HepG2 (cell line): ENCODE measurements at regions not wholly inside any gene's neighbourhood (a gene's known extent, or its start where the extent isn't known, plus 50 kb on each side); places are given as distances from the start of the nearest gene placed in this dataset.

ENCODE experiments used
- ATAC-seq: fragments of 200-7000 bp; cut with Tn5 transposase; 3 replicates; pipeline ENCODE4 v1.9.1; 2020; ENCODE audit warnings: mild to moderate bottlenecking, moderate library complexity
- BruUV-seq: library from RNA; stranded (reverse); fragments of 400-500 nt; replicated peaks from 2 replicates; lab custom pipeline; 2021; lab: Mats Ljungman, UMichigan
- CTCF ChIA-PET: fragments of 300-600 bp; formaldehyde crosslinking; extraction: SDS; loops from one replicate; lab custom pipeline; 2021; ENCODE audit warnings: low total read pairs, inconsistent platforms, low intra/inter-chr PET ratio; lab: Yijun Ruan, JAX
- POLR2A ChIA-PET: fragments of 350-600 bp; sonication (Branson Sonifier 250); formaldehyde crosslinking; loops from one replicate; lab custom pipeline; 2020; ENCODE audit warnings: antibody characterized with exemption, inconsistent platforms; lab: Yijun Ruan, JAX
- DNase-seq: peaks from one replicate; pipeline ENCODE4 v3.0.0-alpha.2; 2015; ENCODE audit warnings: low spot score
- FAIRE-seq: peaks from 3 replicates; lab custom pipeline; 2011; peaks lifted over from hg19 to GRCh38; lab: Jason Lieb, UNC
- H2AFZ ChIP-seq: one replicate; pipeline ENCODE4 v1.6.1; 2011; ENCODE audit warnings: low read length, inconsistent platforms
- H3K27ac ChIP-seq: fragments of 300-600 bp; 3 replicates; pipeline ENCODE4 v1.8.0; 2011; ENCODE audit warnings: mixed run types, mild to moderate bottlenecking, mixed read lengths, low read length, inconsistent platforms; ENCODE audit not compliant: insufficient read depth; ENCODE audit errors: extremely low read length
- H3K27me3 ChIP-seq, 2 experiments: fragments of 200-600 bp in 1 of 2; 2 replicates in 1 of 2; 3 replicates in 1 of 2; pipeline versions ENCODE4 v1.6.0 to v1.8.0; 2011; ENCODE audit warnings: low read length in 2 of 2, mild to moderate bottlenecking in 2 of 2, moderate library complexity in 2 of 2, inconsistent platforms in 1 of 2; ENCODE audit not compliant: insufficient read depth in 2 of 2, control insufficient read depth in 1 of 2
- H3K36me3 ChIP-seq, 2 experiments: fragments of 200-600 bp in 1 of 2; replicated peaks in 1 of 2; 2 replicates in 1 of 2; 3 replicates in 1 of 2; pipeline versions ENCODE4 v1.5.1 to v1.8.0; 2011; ENCODE audit warnings: low read length in 2 of 2, inconsistent platforms in 1 of 2; ENCODE audit not compliant: insufficient read depth in 2 of 2, control insufficient read depth in 1 of 2
- H3K4me1 ChIP-seq: 2 replicates; pipeline ENCODE4 v1.5.1; 2012; ENCODE audit warnings: low read length, inconsistent platforms; ENCODE audit not compliant: insufficient read depth
- H3K4me2 ChIP-seq: 2 replicates; pipeline ENCODE4 v1.6.0; 2011; ENCODE audit warnings: low read depth, low read length, inconsistent platforms
- H3K4me3 ChIP-seq, 3 experiments: fragments of 200-600 bp in 1 of 3; sonication (generic), shearing (Covaris generic) in 1 of 3; replicated peaks in 1 of 3; 2 replicates each; pipeline ENCODE4 v1.5.1; 2011 to 2016; ENCODE audit warnings: low read length in 3 of 3, inconsistent platforms in 2 of 3, low read depth in 2 of 3, mild to moderate bottlenecking in 2 of 3, control low read depth in 1 of 3, mixed read lengths in 1 of 3; ENCODE audit not compliant: insufficient read depth in 1 of 3
- H3K79me2 ChIP-seq: one replicate; pipeline ENCODE4 v1.6.1; 2011; ENCODE audit warnings: low read length, inconsistent platforms; ENCODE audit not compliant: insufficient read depth
- H3K9ac ChIP-seq: 2 replicates; pipeline ENCODE4 v1.6.0; 2011; ENCODE audit warnings: mild to moderate bottlenecking, low read depth, low read length, inconsistent platforms; ENCODE audit not compliant: insufficient read depth
- H3K9me3 ChIP-seq: 2 replicates; pipeline ENCODE4 v1.5.1; 2012; ENCODE audit warnings: mild to moderate bottlenecking, low read length
- H4K20me1 ChIP-seq: 2 replicates; pipeline ENCODE4 v1.6.0; 2011; ENCODE audit warnings: inconsistent platforms, mild to moderate bottlenecking, low read length, moderate library complexity; ENCODE audit not compliant: insufficient read depth
- HDAC2 ChIP-seq: sonication (generic); formaldehyde crosslinking; IDR thresholded peaks from 2 replicates; pipeline ENCODE4 v1.4.0; 2020; ENCODE audit warnings: missing genetic modification reagents
- HOXD1 ChIP-seq: sonication (generic); formaldehyde crosslinking; IDR thresholded peaks from 2 replicates; pipeline ENCODE4 v1.5.0; 2020; ENCODE audit warnings: missing genetic modification reagents
- KLF15 ChIP-seq: sonication (generic); formaldehyde crosslinking; IDR thresholded peaks from 2 replicates; pipeline ENCODE4 v1.8.1; 2023; ENCODE audit warnings: borderline replicate concordance, mild to moderate bottlenecking, inconsistent platforms, missing genetic modification reagents, mixed read lengths
- NRL ChIP-seq: sonication (generic); formaldehyde crosslinking; IDR thresholded peaks from 2 replicates; pipeline ENCODE4 v1.5.0; 2020; ENCODE audit warnings: missing genetic modification reagents, mild to moderate bottlenecking, moderate library complexity, borderline replicate concordance
- RARA ChIP-seq: IDR thresholded peaks from 2 replicates; pipeline ENCODE4 v1.6.1; 2016; ENCODE audit warnings: missing genetic modification reagents, missing compliant biosample characterization
- RBFOX2 ChIP-seq: fragments of 200-400 bp; formaldehyde crosslinking; IDR thresholded peaks from 2 replicates; pipeline ENCODE4 v1.6.1; 2017; ENCODE audit warnings: low read depth, mild to moderate bottlenecking, low read length
- RXRA ChIP-seq: sonication (generic); formaldehyde crosslinking; IDR thresholded peaks from 2 replicates; pipeline ENCODE4 v1.5.1; 2020; ENCODE audit warnings: missing genetic modification reagents
- ZNF354B ChIP-seq: sonication (generic); formaldehyde crosslinking; IDR thresholded peaks from 2 replicates; pipeline ENCODE4 v1.8.0; 2022; ENCODE audit warnings: mild to moderate bottlenecking, missing genetic modification reagents
- WGBS: methylation state at CpG from one replicate; pipeline ENCODE4 v1.1.6; 2017; ENCODE audit warnings: low lambda C conversion rate; 5-methylcytosine and 5-hydroxymethylcytosine counted together
- in situ Hi-C: cut with HindIII; loops from 2 replicates; pipeline ENCODE4 v1.10.0; 2017; ENCODE audit warnings: low pct_unique_long_range_greater_than_20kb; ENCODE audit not compliant: extremely low pct_ligation_motif_present
- intact Hi-C: fragments of 100-400 bp; cut with micrococcal nuclease; formaldehyde crosslinking; loops from one replicate; pipeline ENCODE4 v1.10.0; 2022; ENCODE audit not compliant: unreplicated experiment
- TF ChIP-seq, protein P1 (sequence below): sonication (generic); formaldehyde crosslinking; IDR thresholded peaks from 2 replicates; pipeline ENCODE4 v1.4.0; 2020; ENCODE audit warnings: missing genetic modification reagents, borderline replicate concordance
- TF ChIP-seq, protein P2 (sequence below): sonication (generic); formaldehyde crosslinking; IDR thresholded peaks from 2 replicates; pipeline ENCODE4 v1.9.0; 2021; ENCODE audit warnings: missing genetic modification reagents, mild to moderate bottlenecking, borderline replicate concordance
- TF ChIP-seq, protein P3 (sequence below): IDR thresholded peaks from 2 replicates; pipeline ENCODE4 v1.6.1; 2016; ENCODE audit warnings: low read depth

DNA sequence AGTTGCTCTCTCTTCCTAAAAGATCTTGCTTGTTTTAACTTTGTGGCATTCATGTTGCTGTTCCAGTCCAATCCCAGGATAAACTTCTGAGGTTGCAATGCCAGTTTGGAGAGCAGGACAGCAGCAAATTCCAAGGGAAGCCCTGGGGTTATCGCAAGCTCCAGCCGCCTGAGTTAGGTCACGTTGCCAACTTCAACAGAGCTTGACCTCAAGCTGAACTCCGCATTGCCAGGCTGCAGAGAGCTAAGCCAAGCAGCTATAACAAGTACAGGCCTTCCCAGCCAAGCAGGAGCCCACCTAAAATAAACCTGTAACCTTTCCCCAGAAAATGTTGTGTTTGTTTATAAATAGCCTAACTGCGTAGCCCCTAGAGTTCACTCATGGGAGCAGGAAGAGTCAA lies 138.9 kb upstream of the LYZL1 start:
- WGBS, result 0% methylated on average over 5 of the region's 5 CpGs
- in situ Hi-C loops (no loop called here), intact Hi-C loops (no loop called here)
- H2AFZ ChIP-seq, result no peak overlapping the region
- H3K4me2 ChIP-seq, result peak overlapping the region; percentile 15; the same call in 1 of the 2 replicates
- TF ChIP-seq, protein P1, sequence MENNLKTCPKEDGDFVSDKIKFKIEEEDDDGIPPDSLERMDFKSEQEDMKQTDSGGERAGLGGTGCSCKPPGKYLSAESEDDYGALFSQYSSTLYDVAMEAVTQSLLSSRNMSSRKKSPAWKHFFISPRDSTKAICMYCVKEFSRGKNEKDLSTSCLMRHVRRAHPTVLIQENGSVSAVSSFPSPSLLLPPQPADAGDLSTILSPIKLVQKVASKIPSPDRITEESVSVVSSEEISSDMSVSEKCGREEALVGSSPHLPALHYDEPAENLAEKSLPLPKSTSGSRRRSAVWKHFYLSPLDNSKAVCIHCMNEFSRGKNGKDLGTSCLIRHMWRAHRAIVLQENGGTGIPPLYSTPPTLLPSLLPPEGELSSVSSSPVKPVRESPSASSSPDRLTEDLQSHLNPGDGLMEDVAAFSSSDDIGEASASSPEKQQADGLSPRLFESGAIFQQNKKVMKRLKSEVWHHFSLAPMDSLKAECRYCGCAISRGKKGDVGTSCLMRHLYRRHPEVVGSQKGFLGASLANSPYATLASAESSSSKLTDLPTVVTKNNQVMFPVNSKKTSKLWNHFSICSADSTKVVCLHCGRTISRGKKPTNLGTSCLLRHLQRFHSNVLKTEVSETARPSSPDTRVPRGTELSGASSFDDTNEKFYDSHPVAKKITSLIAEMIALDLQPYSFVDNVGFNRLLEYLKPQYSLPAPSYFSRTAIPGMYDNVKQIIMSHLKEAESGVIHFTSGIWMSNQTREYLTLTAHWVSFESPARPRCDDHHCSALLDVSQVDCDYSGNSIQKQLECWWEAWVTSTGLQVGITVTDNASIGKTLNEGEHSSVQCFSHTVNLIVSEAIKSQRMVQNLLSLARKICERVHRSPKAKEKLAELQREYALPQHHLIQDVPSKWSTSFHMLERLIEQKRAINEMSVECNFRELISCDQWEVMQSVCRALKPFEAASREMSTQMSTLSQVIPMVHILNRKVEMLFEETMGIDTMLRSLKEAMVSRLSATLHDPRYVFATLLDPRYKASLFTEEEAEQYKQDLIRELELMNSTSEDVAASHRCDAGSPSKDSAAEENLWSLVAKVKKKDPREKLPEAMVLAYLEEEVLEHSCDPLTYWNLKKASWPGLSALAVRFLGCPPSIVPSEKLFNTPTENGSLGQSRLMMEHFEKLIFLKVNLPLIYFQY (CRISPR knock-in tag), result no peak
- TF ChIP-seq RXRA (CRISPR knock-in tag) (peak; percentile 33; the same call in 1 of the 2 replicates), RBFOX2 (no peak), KLF15 (CRISPR knock-in tag) (no peak), HOXD1 (CRISPR knock-in tag) (no peak), ZNF354B (CRISPR knock-in tag) (no peak), RARA (peak; percentile 72), HDAC2 (CRISPR knock-in tag) (no peak), NRL (CRISPR knock-in tag) (no peak)
- TF ChIP-seq, protein P2, sequence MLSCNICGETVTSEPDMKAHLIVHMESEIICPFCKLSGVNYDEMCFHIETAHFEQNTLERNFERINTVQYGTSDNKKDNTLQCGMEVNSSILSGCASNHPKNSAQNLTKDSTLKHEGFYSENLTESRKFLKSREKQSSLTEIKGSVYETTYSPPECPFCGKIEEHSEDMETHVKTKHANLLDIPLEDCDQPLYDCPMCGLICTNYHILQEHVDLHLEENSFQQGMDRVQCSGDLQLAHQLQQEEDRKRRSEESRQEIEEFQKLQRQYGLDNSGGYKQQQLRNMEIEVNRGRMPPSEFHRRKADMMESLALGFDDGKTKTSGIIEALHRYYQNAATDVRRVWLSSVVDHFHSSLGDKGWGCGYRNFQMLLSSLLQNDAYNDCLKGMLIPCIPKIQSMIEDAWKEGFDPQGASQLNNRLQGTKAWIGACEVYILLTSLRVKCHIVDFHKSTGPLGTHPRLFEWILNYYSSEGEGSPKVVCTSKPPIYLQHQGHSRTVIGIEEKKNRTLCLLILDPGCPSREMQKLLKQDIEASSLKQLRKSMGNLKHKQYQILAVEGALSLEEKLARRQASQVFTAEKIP (CRISPR knock-in tag), result no peak
- TF ChIP-seq, protein P3, sequence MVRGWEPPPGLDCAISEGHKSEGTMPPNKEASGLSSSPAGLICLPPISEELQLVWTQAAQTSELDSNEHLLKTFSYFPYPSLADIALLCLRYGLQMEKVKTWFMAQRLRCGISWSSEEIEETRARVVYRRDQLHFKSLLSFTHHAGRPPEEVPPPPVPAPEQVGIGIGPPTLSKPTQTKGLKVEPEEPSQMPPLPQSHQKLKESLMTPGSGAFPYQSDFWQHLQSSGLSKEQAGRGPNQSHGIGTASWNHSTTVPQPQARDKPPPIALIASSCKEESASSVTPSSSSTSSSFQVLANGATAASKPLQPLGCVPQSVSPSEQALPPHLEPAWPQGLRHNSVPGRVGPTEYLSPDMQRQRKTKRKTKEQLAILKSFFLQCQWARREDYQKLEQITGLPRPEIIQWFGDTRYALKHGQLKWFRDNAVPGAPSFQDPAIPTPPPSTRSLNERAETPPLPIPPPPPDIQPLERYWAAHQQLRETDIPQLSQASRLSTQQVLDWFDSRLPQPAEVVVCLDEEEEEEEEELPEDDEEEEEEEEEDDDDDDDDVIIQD (CRISPR knock-in tag), result no peak
- no peaks in the 10 kb centered on the region for H3K79me2 ChIP-seq
- H3K4me3 ChIP-seq, result no peak overlapping the region
- H3K36me3 ChIP-seq, result no peaks in the 10 kb centered on the region; a peak in 1 of 5 replicates
- no TSS peak for BruUV-seq
- no peak overlapping the region for H3K9ac ChIP-seq
- FAIRE-seq, result no peak
- ChIA-PET CTCF (no interaction called here), POLR2A (no interaction called here)
- no peak overlapping the region for H3K27ac ChIP-seq
- H3K27me3 ChIP-seq, result peaks cover 0 to 5% of the 10 kb centered on the region in 2 experiments; a peak in 1 of 5 replicates
- peak; percentile 30; the same call in 1 of the 3 replicates for ATAC-seq
- H3K9me3 ChIP-seq, result no peaks in the 10 kb centered on the region
- peaks cover 8% of the 10 kb centered on the region for H3K4me1 ChIP-seq
- no peaks in the 10 kb centered on the region for H4K20me1 ChIP-seq
- DNase-seq, result no peak
